ENCODE measurements at regions not wholly inside any gene's neighbourhood (a gene's known extent, or its start where the extent isn't known, plus 50 kb on each side); places are given as distances from the start of the nearest gene placed in this dataset.

DNA sequence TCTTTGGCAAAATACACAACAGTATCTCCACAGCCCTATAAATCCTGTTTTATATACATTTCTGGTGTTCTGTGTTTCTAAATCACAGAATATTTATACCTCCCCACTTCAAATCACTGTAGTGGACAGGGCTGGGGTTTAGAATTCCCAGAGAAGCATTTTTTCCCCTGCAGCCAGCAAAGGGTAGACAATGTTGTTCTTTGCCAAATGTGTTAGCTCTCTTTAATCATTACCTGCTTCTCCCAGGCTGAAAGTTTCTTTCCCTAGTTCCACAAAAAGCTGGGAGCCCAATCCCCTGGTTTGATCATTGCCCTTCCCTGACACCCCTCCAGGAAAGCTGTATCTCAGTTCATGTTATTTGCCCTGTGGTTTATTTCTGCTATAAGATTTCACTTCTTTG lies 520.0 kb upstream of the SPHKAP start:
- H3K4me3 Mint-ChIP-seq = no peak overlapping the region
- H3K27me3 Mint-ChIP-seq (ENCODE audit: low read depth in 3 of 3) = peaks cover 0 to 4% (median 0%) of the 10 kb centered on the region in 3 donors
- no peaks in the 10 kb centered on the region for H3K36me3 Mint-ChIP-seq
- no peak overlapping the region for H3K27ac Mint-ChIP-seq
- peaks cover 6 to 29% (median 16%) of the 10 kb centered on the region in 6 donors for H3K9me3 Mint-ChIP-seq
- no peak for DNase-seq
- no peaks in the 10 kb centered on the region for H3K4me1 Mint-ChIP-seq

DNA sequence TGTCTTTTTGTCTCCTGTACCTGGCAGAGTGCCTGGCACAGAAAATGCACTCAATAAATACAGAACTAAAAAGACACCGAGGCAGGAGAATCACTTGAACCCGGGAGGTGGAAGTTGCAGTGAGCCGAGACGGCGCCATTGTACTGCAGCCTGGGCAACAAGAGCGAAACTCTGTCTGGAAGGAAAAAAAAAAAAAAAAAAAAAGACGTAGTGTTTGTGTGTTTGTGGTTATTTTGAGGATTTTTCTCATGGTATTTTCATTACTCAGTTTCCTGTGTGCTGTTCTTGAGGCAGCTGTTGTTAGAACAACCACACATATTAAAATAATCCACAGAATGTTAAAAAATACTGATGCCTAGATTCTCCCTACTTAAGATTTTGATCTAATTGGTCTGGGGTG lies 519.2 kb upstream of the SPHKAP start:
- H3K27ac Mint-ChIP-seq = no peak overlapping the region
- no peaks in the 10 kb centered on the region for H3K36me3 Mint-ChIP-seq
- no peaks in the 10 kb centered on the region for H3K4me1 Mint-ChIP-seq
- H3K4me3 Mint-ChIP-seq = no peak overlapping the region
- H3K9me3 Mint-ChIP-seq = peaks cover 9 to 29% (median 16%) of the 10 kb centered on the region in 6 donors
- DNase-seq = no peak
- peaks cover 0 to 4% (median 3%) of the 10 kb centered on the region in 3 donors for H3K27me3 Mint-ChIP-seq (ENCODE audit: low read depth in 3 of 3)

DNA sequence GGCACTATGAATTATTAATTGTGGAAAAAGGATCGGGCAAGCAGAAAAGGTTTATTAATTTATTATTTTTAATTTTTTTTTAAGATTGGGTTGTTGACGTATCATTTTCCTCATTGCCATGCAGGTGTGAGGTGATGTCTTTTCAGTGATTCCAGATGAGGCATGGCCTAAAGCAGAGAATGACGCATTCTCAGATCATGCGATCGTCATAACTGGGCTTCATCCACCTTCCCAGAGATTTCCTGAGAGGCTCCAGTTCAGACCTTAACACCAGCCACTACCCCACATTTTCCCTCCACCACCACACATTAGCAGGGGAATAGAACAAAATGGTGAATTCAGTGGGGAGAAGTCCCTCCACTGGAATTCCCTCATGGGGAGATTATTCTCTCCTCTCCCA lies 518.4 kb upstream of the SPHKAP start:
- no peak overlapping the region for H3K27ac Mint-ChIP-seq
- H3K9me3 Mint-ChIP-seq = peaks cover 9 to 30% (median 19%) of the 10 kb centered on the region in 6 donors

DNA sequence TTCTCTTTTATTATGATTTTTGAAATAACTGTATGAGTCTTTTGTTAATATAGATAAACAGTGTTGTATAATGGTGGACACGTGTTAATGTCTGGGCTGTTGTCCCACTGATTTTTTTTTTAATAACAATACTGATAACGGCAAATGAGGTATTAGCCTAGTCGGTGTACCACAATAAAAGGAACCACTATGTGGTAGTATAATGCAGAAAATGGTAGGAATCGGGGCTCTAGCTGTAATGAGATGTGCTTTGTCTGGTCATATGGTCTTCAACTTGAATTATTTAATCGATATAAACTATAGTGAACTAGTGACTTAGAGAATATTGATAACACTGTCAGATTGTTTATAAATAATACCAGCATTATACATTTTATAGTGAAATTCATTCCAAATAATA lies 517.9 kb upstream of the SPHKAP start:
- no peak overlapping the region for H3K27ac Mint-ChIP-seq
- H3K27me3 Mint-ChIP-seq (ENCODE audit: low read depth in 3 of 3) = peaks cover 0 to 4% (median 3%) of the 10 kb centered on the region in 3 donors
- DNase-seq = no peak

More for the DNA sequence above, 518.4 kb upstream of the SPHKAP start:
- DNase-seq = no peak
- peaks cover 0 to 4% (median 3%) of the 10 kb centered on the region in 3 donors for H3K27me3 Mint-ChIP-seq (ENCODE audit: low read depth in 3 of 3)
- H3K4me1 Mint-ChIP-seq = no peaks in the 10 kb centered on the region
- H3K4me3 Mint-ChIP-seq = no peak overlapping the region
- no peaks in the 10 kb centered on the region for H3K36me3 Mint-ChIP-seq

DNA sequence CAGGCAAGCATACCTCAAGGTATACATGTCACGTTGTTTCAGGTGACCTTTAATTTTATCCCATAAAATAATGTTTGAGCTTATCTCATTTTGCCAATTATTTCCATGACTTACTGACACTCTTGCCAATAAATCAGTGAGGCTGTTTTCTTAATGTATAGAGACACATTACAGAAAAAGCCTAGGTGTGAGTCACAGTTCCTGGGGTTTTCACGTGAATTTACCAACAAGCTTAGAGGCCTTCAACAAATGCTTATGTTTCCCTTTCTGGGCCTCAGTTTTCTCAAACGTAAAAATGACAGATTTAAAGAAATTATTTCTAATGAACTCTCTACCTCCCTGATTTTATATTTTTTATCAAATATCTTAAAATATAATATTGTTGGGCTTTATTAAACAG lies 517.5 kb upstream of the SPHKAP start:
- peaks cover 0 to 4% (median 0%) of the 10 kb centered on the region in 3 donors for H3K36me3 Mint-ChIP-seq
- peaks cover 8 to 39% (median 21%) of the 10 kb centered on the region in 6 donors for H3K9me3 Mint-ChIP-seq
- H3K27me3 Mint-ChIP-seq (ENCODE audit: low read depth in 3 of 3) = peaks cover 0 to 3% (median 2%) of the 10 kb centered on the region in 3 donors
- no peak overlapping the region for H3K27ac Mint-ChIP-seq
- no peak overlapping the region for H3K4me3 Mint-ChIP-seq
- no peak for DNase-seq
- H3K4me1 Mint-ChIP-seq = no peaks in the 10 kb centered on the region

More for the DNA sequence above, 517.9 kb upstream of the SPHKAP start:
- H3K4me3 Mint-ChIP-seq = no peak overlapping the region
- H3K36me3 Mint-ChIP-seq = no peaks in the 10 kb centered on the region
- H3K9me3 Mint-ChIP-seq = peaks cover 9 to 35% (median 22%) of the 10 kb centered on the region in 6 donors
- no peaks in the 10 kb centered on the region for H3K4me1 Mint-ChIP-seq

DNA sequence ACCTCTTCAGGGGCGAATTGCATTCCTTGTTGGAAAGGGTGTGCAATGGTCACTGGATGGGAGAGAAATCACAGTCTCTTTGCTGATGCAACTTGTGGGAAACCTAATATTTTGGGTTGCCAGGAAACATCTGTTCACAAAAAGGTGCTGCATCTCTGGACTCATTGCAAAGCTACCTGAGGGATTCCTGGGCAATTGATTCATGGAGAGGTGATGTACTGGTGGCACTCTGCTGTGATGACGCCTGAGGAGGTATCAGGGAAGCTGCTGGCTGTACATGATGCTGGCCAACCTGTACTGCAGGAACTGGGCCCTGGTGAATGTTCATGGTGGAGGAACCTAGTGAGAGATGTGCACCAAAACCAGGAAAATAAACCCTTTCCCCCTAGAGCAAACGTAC lies 516.0 kb upstream of the SPHKAP start:
- no peak for DNase-seq
- H3K36me3 Mint-ChIP-seq = peaks cover 0 to 4% (median 0%) of the 10 kb centered on the region in 3 donors
- H3K9me3 Mint-ChIP-seq = peaks cover 4 to 51% (median 22%) of the 10 kb centered on the region in 6 donors
- no peaks in the 10 kb centered on the region for H3K4me1 Mint-ChIP-seq
- no peak overlapping the region for H3K27ac Mint-ChIP-seq
- no peak overlapping the region for H3K4me3 Mint-ChIP-seq
- H3K27me3 Mint-ChIP-seq (ENCODE audit: low read depth in 3 of 3) = peaks cover 0 to 3% (median 2%) of the 10 kb centered on the region in 3 donors

DNA sequence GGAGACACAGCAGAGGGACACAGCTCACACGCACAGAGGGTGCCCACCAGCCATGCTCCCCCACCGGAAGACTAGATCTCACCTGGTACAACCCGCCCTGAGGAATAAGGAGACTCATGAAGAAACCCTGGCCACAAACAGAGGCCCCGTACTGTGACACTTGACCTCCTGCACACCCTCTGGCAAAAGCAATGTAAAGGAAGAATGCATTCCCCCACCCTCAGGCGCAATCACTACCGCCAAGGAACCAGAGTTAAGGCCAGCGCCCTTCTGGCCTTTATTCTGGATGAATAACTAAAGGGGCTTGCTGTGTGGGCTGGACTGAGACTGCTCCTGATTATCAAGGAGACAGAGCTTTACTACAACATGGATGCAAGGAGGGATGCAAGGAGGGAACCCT lies 509.2 kb upstream of the SPHKAP start:
- Mint-ChIP-seq H3K36me3 (peaks cover 0 to 4% (median 0%) of the 10 kb centered on the region in 3 donors), H3K27me3 (ENCODE audit: low read depth in 3 of 3) (no peaks in the 10 kb centered on the region), H3K4me3 (no peak overlapping the region), H3K9me3 (peaks cover 0 to 25% (median 21%) of the 10 kb centered on the region in 6 donors), H3K4me1 (no peaks in the 10 kb centered on the region), H3K27ac (no peak overlapping the region)
- no peak for DNase-seq

DNA sequence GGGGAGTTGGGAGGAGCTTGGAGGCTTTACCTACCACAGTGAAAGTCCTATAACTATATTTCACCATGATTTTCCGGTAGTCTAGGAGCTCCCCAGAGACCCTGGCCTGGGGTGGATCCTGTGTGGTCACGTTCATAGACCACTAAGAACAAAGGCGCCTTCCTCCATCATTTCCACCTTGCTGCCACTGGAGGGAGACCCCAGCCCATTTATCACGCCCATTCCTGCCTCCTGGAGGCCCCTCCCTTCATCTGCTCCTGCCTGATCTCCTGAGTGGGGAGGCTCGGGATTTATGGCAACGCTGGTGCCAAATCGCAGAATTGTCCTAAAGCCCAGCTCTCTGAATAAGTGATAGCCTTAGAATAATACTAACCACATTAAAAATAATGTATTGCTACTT lies 507.6 kb upstream of the SPHKAP start:
- Mint-ChIP-seq H3K36me3 (peaks cover 0 to under 1% (median 0%) of the 10 kb centered on the region in 3 donors), H3K27ac (no peak overlapping the region), H3K9me3 (peaks cover 2 to 25% (median 14%) of the 10 kb centered on the region in 6 donors), H3K27me3 (ENCODE audit: low read depth in 3 of 3) (no peaks in the 10 kb centered on the region), H3K4me1 (no peaks in the 10 kb centered on the region), H3K4me3 (no peak overlapping the region)
- no peak for DNase-seq

DNA sequence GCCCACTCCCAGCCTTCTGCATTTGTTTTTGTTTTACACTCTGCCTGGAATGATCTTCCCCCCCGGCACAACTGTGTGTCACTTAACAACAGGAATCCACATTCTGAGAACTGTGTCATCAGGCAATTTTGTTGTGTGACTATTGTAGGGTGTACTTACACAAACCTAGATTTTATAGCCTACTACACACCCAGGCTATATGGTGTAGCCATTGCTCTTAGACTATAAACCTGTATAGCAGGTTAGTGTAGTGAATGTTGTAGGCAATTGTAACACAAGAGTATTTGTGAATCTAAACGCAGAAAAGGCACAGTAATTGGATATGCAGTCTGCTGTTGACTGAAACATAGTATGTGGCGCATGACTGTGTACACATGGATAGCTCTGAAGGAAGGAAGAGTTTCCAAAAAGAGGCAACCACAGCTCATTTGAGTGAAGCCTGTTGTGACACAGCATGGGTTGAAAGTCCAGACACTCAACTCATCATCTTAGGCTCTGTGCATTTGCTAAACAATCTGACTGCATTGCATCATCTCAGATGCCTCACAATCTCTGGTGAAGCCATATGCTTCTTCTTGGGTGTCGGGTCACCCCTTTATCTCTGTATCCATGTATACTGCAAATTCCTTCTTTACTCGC lies 506.6 kb upstream of the SPHKAP start:
- Mint-ChIP-seq H3K9me3 (peaks cover 2 to 24% (median 13%) of the 10 kb centered on the region in 6 donors), H3K4me3 (no peak overlapping the region), H3K27ac (no peak overlapping the region), H3K36me3 (no peaks in the 10 kb centered on the region), H3K4me1 (no peaks in the 10 kb centered on the region), H3K27me3 (ENCODE audit: low read depth in 3 of 3) (no peaks in the 10 kb centered on the region)
- no peak for DNase-seq

DNA sequence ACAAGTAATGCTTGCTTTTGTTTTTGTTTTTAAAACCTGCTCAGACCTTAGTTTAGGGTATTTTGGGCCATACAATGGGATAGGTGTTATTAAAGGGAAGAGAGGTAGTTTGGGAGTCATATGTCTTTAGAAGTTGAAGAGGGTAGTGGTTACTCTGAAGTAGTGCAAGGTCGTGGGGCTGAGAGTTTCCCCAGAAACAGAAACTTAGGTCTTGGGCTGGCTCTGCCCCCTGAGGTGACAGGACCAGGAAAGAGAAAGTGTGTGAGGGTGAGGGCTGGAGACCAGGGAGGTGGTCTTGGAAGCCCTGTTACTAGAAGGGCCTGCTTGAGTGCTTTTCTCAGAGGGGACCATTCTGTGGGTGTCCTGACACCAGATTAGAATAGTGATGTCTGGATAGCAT lies 500.5 kb upstream of the SPHKAP start:
- no peaks in the 10 kb centered on the region for H3K4me1 Mint-ChIP-seq
- H3K9me3 Mint-ChIP-seq = peaks cover 2 to 30% (median 13%) of the 10 kb centered on the region in 6 donors
- H3K36me3 Mint-ChIP-seq = no peaks in the 10 kb centered on the region

DNA sequence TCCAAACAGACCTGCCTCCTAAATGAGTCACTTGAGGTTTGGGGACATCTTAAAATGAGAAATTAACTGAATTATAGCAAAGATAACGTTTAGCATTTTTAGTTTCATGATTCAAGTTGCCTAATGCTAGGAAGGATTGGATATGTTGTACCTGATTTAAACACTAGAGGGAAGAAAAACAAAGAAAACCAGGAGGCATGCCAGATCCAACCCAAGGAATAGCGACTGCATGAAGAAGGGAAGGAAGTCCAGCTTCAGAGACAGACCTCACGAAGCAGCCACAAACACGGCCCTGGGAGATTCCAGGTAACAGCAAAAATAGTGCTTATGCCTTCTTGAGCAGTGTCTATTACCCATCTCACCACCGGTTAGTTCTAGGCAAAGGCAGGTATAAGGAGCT lies 499.9 kb upstream of the SPHKAP start:
- no peaks in the 10 kb centered on the region for H3K36me3 Mint-ChIP-seq
- H3K4me1 Mint-ChIP-seq = no peaks in the 10 kb centered on the region
- no peak overlapping the region for H3K27ac Mint-ChIP-seq
- H3K9me3 Mint-ChIP-seq = peaks cover 2 to 31% (median 12%) of the 10 kb centered on the region in 6 donors
- H3K27me3 Mint-ChIP-seq (ENCODE audit: low read depth in 3 of 3) = no peaks in the 10 kb centered on the region
- H3K4me3 Mint-ChIP-seq = no peak overlapping the region
- no peak for DNase-seq

More for the DNA sequence above, 500.5 kb upstream of the SPHKAP start:
- H3K27me3 Mint-ChIP-seq (ENCODE audit: low read depth in 3 of 3) = no peaks in the 10 kb centered on the region
- no peak for DNase-seq
- H3K4me3 Mint-ChIP-seq = no peak overlapping the region
- no peak overlapping the region for H3K27ac Mint-ChIP-seq

DNA sequence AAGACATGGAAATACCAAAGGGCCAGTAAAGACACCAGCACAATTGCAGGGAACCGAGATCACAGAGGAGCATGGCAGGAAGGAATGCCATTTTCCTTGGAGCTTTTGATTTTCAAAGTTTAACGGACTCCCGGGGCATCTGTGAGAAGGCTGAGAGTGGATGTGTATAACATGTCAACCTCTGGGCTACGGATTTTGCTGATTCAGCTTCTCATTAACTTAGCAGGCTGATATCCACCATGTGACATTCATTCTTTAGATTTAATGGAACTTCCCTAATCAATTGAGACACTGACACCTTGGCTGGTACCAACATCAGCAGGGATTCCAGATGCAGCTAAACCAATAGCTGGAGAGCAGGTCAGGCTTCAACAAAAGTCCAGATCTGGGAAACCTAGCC lies 496.6 kb upstream of the SPHKAP start:
- peaks cover 0 to 34% (median 16%) of the 10 kb centered on the region in 6 donors for H3K9me3 Mint-ChIP-seq
- H3K4me1 Mint-ChIP-seq = no peaks in the 10 kb centered on the region
- H3K27me3 Mint-ChIP-seq (ENCODE audit: low read depth in 3 of 3) = no peaks in the 10 kb centered on the region
- H3K36me3 Mint-ChIP-seq = no peaks in the 10 kb centered on the region
- no peak for DNase-seq
- H3K27ac Mint-ChIP-seq = no peak overlapping the region
- H3K4me3 Mint-ChIP-seq = no peak overlapping the region

DNA sequence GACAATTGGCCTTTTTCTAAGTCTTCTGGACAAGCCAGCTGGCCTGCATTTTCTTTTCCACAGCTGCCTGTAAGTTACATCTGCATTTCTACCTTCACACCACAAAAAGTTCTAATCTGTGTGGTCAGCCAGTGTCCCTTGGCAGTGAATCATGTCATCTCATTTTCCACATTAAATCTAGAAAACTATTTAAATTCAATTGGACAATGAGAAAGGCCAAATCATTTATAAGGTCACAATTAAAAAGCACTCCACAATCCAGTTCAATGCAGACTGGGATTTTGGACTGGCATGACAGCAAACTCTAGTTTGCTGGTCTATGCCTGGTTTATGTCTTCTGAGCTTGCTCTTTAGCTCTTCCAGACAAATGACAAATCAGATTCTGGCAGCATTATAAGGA lies 494.2 kb upstream of the SPHKAP start:
- no peaks in the 10 kb centered on the region for H3K36me3 Mint-ChIP-seq
- no peak for DNase-seq
- H3K9me3 Mint-ChIP-seq = peaks cover 0 to 27% (median 16%) of the 10 kb centered on the region in 6 donors
- H3K27me3 Mint-ChIP-seq (ENCODE audit: low read depth in 3 of 3) = no peaks in the 10 kb centered on the region
- H3K4me1 Mint-ChIP-seq = no peaks in the 10 kb centered on the region
- H3K27ac Mint-ChIP-seq = no peak overlapping the region
- H3K4me3 Mint-ChIP-seq = no peak overlapping the region

DNA sequence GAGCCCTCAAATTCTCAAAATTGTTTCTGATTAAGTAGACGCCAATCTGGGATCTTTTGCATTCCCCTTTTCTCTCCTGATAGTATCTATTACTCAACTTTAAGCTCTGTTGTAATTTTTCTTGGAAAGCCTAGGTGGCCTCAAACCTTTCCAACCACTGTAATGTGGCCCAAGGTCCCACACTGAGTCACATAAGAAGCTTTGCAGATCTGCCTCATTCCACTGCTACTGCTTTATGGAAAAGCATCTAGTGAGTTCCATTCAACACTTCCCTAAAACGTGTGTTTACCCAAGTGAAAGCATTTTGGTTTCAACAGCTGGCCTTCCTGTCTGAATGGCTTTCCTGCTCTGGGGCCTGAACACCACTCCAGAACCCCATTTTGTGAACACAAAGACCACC lies 493.6 kb upstream of the SPHKAP start:
- H3K36me3 Mint-ChIP-seq = no peaks in the 10 kb centered on the region
- no peaks in the 10 kb centered on the region for H3K4me1 Mint-ChIP-seq
- peaks cover 0 to 29% (median 16%) of the 10 kb centered on the region in 6 donors for H3K9me3 Mint-ChIP-seq
- no peak overlapping the region for H3K4me3 Mint-ChIP-seq
- H3K27me3 Mint-ChIP-seq (ENCODE audit: low read depth in 3 of 3) = no peaks in the 10 kb centered on the region
- DNase-seq = no peak
- no peak overlapping the region for H3K27ac Mint-ChIP-seq
